HL-60 (cell line): ENCODE measurements at regions not wholly inside any gene's neighbourhood (a gene's known extent, or its start where the extent isn't known, plus 50 kb on each side); places are given as distances from the start of the nearest gene placed in this dataset.

Experiments
- DNase-seq, 2 experiments: peaks; one replicate each; pipeline ENCODE4 v3.0.0-alpha.2; 2010 to 2020; ENCODE audit warnings: low read depth in 1 of 2, low spot score in 1 of 2
- H3K27ac ChIP-seq: fragments of 250-450 bp; sonication (Bioruptor Pico); replicated peaks from 2 replicates; pipeline ENCODE4 v1.5.1; 2020; ENCODE audit warnings: mild to moderate bottlenecking, moderate library complexity
- H3K27me3 ChIP-seq: fragments of 250-450 bp; sonication (Bioruptor Pico); 2 replicates; pipeline ENCODE4 v1.5.1; 2021; ENCODE audit warnings: mild to moderate bottlenecking, moderate library complexity; ENCODE audit not compliant: insufficient read depth, poor library complexity, severe bottlenecking
- H3K4me3 ChIP-seq: replicated peaks from 2 replicates; pipeline ENCODE4 v1.5.1; 2011; ENCODE audit warnings: mild to moderate bottlenecking, control low read depth, low read length; ENCODE audit not compliant: insufficient read depth
- CTCF ChIP-seq: IDR thresholded peaks from one replicate; pipeline ENCODE4 v1.5.1; 2011; ENCODE audit warnings: low read length, control low read depth, inconsistent platforms; ENCODE audit not compliant: insufficient read depth
- GABPA ChIP-seq: IDR thresholded peaks from 2 replicates; pipeline ENCODE4 v1.6.1; 2012; ENCODE audit warnings: low read depth
- POLR2AphosphoS5 ChIP-seq: IDR thresholded peaks from 2 replicates; pipeline ENCODE4 v1.6.1; 2012; ENCODE audit warnings: low read depth
- SPI1 ChIP-seq: IDR thresholded peaks from 2 replicates; pipeline ENCODE4 v1.6.1; 2012; ENCODE audit warnings: low read depth, mild to moderate bottlenecking, borderline replicate concordance
- TF ChIP-seq, protein P1 (sequence below): IDR thresholded peaks from 2 replicates; pipeline ENCODE4 v1.6.1; 2012; ENCODE audit warnings: low read depth; ENCODE audit not compliant: insufficient replicate concordance

DNA sequence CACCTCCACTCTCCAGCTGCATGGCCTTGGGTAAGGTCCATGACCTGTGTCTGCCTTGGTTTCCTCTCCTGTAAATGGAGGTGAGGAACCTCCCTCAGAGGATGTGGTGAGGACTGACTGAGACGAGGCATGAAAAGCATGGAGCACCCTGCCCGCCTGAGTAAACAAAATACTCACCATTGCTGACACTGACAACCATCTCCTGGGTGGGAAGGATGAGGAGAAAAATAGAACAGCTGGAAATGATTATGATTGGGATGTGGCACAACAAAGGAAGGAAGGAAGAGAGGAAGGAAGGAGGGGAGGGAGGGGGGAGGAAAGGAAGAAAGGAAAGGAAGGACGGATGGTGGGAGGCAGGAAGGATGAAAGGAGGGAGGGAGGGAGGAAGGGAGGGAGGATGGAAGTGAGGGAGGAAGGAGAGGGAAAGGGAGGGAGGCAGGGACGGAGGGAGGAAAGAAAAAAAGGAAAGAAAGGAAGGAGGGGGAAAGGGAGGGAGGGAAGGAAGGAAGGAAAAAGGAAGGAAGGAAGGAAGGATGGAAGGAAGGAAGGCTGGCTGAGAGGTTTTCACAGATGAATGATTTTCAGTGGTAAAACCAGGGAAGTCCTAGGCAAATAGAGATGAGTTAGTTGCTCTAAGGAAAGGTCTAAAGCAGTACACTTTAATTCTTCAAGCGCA, 276.5 kb upstream of the XYLT1 start:
- DNase-seq, result no peak
- Histone ChIP-seq H3K4me3 (no peak overlapping the region), H3K27ac (no peak overlapping the region), H3K27me3 (no peaks in the 10 kb centered on the region)
- TF ChIP-seq GABPA (no peak), POLR2AphosphoS5 (no peak), CTCF (no peak)
- TF ChIP-seq, protein P1, sequence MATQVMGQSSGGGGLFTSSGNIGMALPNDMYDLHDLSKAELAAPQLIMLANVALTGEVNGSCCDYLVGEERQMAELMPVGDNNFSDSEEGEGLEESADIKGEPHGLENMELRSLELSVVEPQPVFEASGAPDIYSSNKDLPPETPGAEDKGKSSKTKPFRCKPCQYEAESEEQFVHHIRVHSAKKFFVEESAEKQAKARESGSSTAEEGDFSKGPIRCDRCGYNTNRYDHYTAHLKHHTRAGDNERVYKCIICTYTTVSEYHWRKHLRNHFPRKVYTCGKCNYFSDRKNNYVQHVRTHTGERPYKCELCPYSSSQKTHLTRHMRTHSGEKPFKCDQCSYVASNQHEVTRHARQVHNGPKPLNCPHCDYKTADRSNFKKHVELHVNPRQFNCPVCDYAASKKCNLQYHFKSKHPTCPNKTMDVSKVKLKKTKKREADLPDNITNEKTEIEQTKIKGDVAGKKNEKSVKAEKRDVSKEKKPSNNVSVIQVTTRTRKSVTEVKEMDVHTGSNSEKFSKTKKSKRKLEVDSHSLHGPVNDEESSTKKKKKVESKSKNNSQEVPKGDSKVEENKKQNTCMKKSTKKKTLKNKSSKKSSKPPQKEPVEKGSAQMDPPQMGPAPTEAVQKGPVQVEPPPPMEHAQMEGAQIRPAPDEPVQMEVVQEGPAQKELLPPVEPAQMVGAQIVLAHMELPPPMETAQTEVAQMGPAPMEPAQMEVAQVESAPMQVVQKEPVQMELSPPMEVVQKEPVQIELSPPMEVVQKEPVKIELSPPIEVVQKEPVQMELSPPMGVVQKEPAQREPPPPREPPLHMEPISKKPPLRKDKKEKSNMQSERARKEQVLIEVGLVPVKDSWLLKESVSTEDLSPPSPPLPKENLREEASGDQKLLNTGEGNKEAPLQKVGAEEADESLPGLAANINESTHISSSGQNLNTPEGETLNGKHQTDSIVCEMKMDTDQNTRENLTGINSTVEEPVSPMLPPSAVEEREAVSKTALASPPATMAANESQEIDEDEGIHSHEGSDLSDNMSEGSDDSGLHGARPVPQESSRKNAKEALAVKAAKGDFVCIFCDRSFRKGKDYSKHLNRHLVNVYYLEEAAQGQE, result no peak

DNA sequence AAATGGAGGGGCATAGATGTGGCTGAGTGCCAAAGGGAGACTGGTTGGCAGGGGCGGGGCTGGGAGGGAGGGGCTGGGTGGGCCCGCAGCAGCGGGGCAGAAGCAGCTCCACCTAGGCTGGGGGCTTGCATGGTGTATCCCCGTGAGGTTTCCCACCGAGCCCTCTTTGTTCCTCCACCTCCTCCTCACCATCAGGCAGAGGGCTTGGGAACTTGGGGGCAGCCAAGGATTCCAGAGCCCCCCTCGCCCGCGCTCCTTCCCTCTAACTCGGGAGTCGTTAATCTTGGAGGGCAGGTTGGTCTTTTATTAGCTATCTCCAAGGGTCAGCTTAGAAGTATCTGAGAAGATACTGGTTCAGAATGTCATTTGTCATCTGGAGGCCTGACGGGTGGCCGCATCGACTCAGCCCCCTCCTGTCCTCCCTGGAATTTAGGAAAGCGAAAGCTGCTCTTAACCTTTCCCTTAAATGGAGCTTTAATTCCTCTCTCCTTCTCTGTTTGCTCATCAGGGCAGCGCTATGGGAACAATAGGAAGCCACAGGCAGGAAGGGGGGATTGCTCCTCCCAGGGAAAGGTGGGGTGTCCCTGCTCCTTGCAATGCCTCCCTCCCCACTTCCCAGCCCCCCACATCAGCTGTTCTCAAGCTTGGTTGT, 274.3 kb upstream of the XYLT1 start:
- Histone ChIP-seq H3K27ac (no peak overlapping the region), H3K27me3 (no peaks in the 10 kb centered on the region), H3K4me3 (no peak overlapping the region)
- no peak for DNase-seq
- no peak for TF ChIP-seq SPI1
- no peak for TF ChIP-seq GABPA
- TF ChIP-seq, protein P1, result no peak
- no peak for TF ChIP-seq CTCF
- no peak for TF ChIP-seq POLR2AphosphoS5

GRCh38 chr16:17743578-17743977, 272.8 kb upstream of the XYLT1 start:
- TF ChIP-seq SPI1 (no peak), CTCF (no peak), POLR2AphosphoS5 (no peak), GABPA (no peak)
- TF ChIP-seq, protein P1, result no peak
- no peak overlapping the region for H3K27ac ChIP-seq
- no peaks in the 10 kb centered on the region for H3K27me3 ChIP-seq
- no peak overlapping the region for H3K4me3 ChIP-seq
- no peak for DNase-seq
